ENCODE measurements at regions not wholly inside any gene's neighbourhood (a gene's known extent, or its start where the extent isn't known, plus 50 kb on each side); places are given as distances from the start of the nearest gene placed in this dataset.
"Not testable (repeated sequence)": the region's sequence is repeated elsewhere in the genome, so short reads cannot be mapped to it uniquely, and the experiment has no call there.

GRCh38 chr6:21791581-21791980 is 198.0 kb downstream of the SOX4 start (continued):
- TF ChIP-seq PATZ1 (CRISPR knock-in tag; IDR thresholded peaks at IDR 0.05; ENCODE audit: borderline replicate concordance) (no peak), CSRNP3 (CRISPR knock-in tag; IDR thresholded peaks at IDR 0.05) (no peak), BACH2 (CRISPR knock-in tag; IDR thresholded peaks at IDR 0.05; ENCODE audit: borderline replicate concordance) (no peak), CSDC2 (CRISPR knock-in tag; IDR thresholded peaks at IDR 0.05) (no peak), ZNF8 (CRISPR knock-in tag; IDR thresholded peaks at IDR 0.05) (no peak), ZFP3 (CRISPR knock-in tag; IDR thresholded peaks at IDR 0.05) (no peak), OSR1 (CRISPR knock-in tag; IDR thresholded peaks at IDR 0.05) (no peak), CREB5 (CRISPR knock-in tag; IDR thresholded peaks at IDR 0.05; ENCODE audit: low read depth) (no peak), ZC3H10 (CRISPR knock-in tag; IDR thresholded peaks at IDR 0.05) (no peak)

GRCh38 chr6:21792177-21792576 is 198.6 kb downstream of the SOX4 start:
- ATAC-seq, result no peak
- no peak for TF ChIP-seq TOX (CRISPR knock-in tag; IDR thresholded peaks at IDR 0.05; ENCODE audit: borderline replicate concordance)
- no peak for TF ChIP-seq TCF4 (CRISPR knock-in tag; IDR thresholded peaks at IDR 0.05; ENCODE audit: borderline replicate concordance)
- no peak for TF ChIP-seq POU6F1 (CRISPR knock-in tag; IDR thresholded peaks at IDR 0.05; ENCODE audit: borderline replicate concordance, low read depth)
- 0 out of 2 replicates have a peak, but pooled peaks have one; percentile 6 for TF ChIP-seq CSRNP3 (CRISPR knock-in tag; IDR thresholded peaks at IDR 0.05)
- no peak for TF ChIP-seq SNAI2 (CRISPR knock-in tag; IDR thresholded peaks at IDR 0.05)
- no peak for TF ChIP-seq OSR1 (CRISPR knock-in tag; IDR thresholded peaks at IDR 0.05)
- no peak for TF ChIP-seq ESRRG (CRISPR knock-in tag; IDR thresholded peaks at IDR 0.05)
- TF ChIP-seq PATZ1 (CRISPR knock-in tag; IDR thresholded peaks at IDR 0.05; ENCODE audit: borderline replicate concordance), result no peak

GRCh38 chr6:21796979-21797378 is 203.4 kb downstream of the SOX4 start:
- not testable (repeated sequence) for ATAC-seq

GRCh38 chr6:21798468-21798867 is 204.9 kb downstream of the SOX4 start:
- no peak for ATAC-seq
- TF ChIP-seq GLIS3 (CRISPR knock-in tag; IDR thresholded peaks at IDR 0.05) (no peak), ARNTL (CRISPR knock-in tag; IDR thresholded peaks at IDR 0.05; ENCODE audit: borderline replicate concordance, low read depth) (no peak), TOX (CRISPR knock-in tag; IDR thresholded peaks at IDR 0.05; ENCODE audit: borderline replicate concordance) (no peak), ZC3H10 (CRISPR knock-in tag; IDR thresholded peaks at IDR 0.05) (no peak), ZNF565 (CRISPR knock-in tag; conservative IDR thresholded peaks at IDR 0.05; ENCODE audit: low read depth) (no peak), CSDC2 (CRISPR knock-in tag; IDR thresholded peaks at IDR 0.05) (no peak), PATZ1 (CRISPR knock-in tag; IDR thresholded peaks at IDR 0.05; ENCODE audit: borderline replicate concordance) (no peak), TSHZ2 (CRISPR knock-in tag; IDR thresholded peaks at IDR 0.05) (no peak), ESRRG (CRISPR knock-in tag; IDR thresholded peaks at IDR 0.05) (no peak), CREB5 (CRISPR knock-in tag; IDR thresholded peaks at IDR 0.05; ENCODE audit: low read depth) (no peak), PPARA (CRISPR knock-in tag; IDR thresholded peaks at IDR 0.05; ENCODE audit: borderline replicate concordance) (no peak), ZNF8 (CRISPR knock-in tag; IDR thresholded peaks at IDR 0.05) (no peak)
